Chondrocyte (in vitro differentiated cells): ENCODE measurements at regions not wholly inside any gene's neighbourhood (a gene's known extent, or its start where the extent isn't known, plus 50 kb on each side); places are given as distances from the start of the nearest gene placed in this dataset.

Source experiments
- DNase-seq: peaks from one replicate; pipeline ENCODE4 v3.0.0; 2021; ENCODE audit warnings: mixed read lengths, low spot score
- H3K27ac Mint-ChIP-seq: one replicate; pipeline ENCODE4 v1.8.0; 2021; ENCODE audit warnings: mild to moderate bottlenecking, moderate library complexity, mixed read lengths; ENCODE audit not compliant: unreplicated experiment
- H3K27me3 Mint-ChIP-seq: 2 replicates; pipeline ENCODE4 v1.8.0; 2021; ENCODE audit warnings: low read depth, mixed read lengths
- H3K36me3 Mint-ChIP-seq: 2 replicates; pipeline ENCODE4 v1.8.0; 2021; ENCODE audit warnings: low read depth, mixed read lengths
- H3K4me1 Mint-ChIP-seq: 2 replicates; pipeline ENCODE4 v1.8.0; 2021; ENCODE audit warnings: low read depth, mild to moderate bottlenecking, mixed read lengths
- H3K4me3 Mint-ChIP-seq: one replicate; pipeline ENCODE4 v1.8.0; 2021; ENCODE audit warnings: mild to moderate bottlenecking, moderate library complexity, mixed read lengths; ENCODE audit not compliant: unreplicated experiment
- H3K9me3 Mint-ChIP-seq: 2 replicates; pipeline ENCODE4 v1.8.0; 2021; ENCODE audit warnings: low read depth, mixed read lengths
- TF ChIP-seq, protein P1 (sequence below): fragments of 200-600 bp; sonication (generic); IDR thresholded peaks from 2 replicates; pipeline ENCODE4 v1.5.0; 2021; ENCODE audit warnings: antibody characterized with exemption, mild to moderate bottlenecking, moderate library complexity

- Mint-ChIP-seq H3K9me3 (no peaks in the 10 kb centered on the region), H3K4me1 (peaks cover 17% of the 10 kb centered on the region), H3K4me3 (no peak overlapping the region), H3K27me3 (no peaks in the 10 kb centered on the region), H3K27ac (no peak overlapping the region), H3K36me3 (no peaks in the 10 kb centered on the region)
- TF ChIP-seq, protein P1, sequence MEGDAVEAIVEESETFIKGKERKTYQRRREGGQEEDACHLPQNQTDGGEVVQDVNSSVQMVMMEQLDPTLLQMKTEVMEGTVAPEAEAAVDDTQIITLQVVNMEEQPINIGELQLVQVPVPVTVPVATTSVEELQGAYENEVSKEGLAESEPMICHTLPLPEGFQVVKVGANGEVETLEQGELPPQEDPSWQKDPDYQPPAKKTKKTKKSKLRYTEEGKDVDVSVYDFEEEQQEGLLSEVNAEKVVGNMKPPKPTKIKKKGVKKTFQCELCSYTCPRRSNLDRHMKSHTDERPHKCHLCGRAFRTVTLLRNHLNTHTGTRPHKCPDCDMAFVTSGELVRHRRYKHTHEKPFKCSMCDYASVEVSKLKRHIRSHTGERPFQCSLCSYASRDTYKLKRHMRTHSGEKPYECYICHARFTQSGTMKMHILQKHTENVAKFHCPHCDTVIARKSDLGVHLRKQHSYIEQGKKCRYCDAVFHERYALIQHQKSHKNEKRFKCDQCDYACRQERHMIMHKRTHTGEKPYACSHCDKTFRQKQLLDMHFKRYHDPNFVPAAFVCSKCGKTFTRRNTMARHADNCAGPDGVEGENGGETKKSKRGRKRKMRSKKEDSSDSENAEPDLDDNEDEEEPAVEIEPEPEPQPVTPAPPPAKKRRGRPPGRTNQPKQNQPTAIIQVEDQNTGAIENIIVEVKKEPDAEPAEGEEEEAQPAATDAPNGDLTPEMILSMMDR, result no peak
- no peak for DNase-seq
Observed at GRCh38 chr3:66101901-66102300, 63.2 kb upstream of the MAGI1 start.

DNA sequence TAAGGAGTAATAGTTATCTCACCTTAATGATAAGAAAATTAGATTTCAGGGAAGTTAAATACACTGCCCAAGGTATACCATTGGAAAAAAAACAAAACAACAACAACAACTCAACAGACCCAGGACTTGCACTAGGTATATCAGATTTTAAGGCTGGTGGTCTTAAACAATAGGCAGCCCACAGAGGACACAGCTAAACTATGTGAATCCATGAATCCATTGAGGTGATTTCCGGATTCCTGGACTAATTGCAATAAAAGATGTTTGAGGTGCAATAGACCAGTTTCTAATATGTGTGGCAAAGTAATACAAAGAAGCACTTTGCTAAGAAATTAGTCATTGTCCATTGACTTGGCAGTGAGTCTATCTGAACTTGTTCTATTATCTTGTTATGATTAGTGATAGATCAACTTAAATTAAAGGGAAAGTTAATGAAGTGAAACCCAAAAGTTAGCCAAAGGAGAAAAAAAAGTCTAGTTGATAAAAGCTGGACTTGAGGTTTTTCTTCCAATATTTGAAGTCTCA lies 60.9 kb upstream of the MAGI1 start:
- Mint-ChIP-seq H3K4me3 (no peak overlapping the region), H3K27ac (no peak overlapping the region), H3K27me3 (no peaks in the 10 kb centered on the region), H3K4me1 (peaks cover 21% of the 10 kb centered on the region), H3K36me3 (no peaks in the 10 kb centered on the region), H3K9me3 (peaks cover 11% of the 10 kb centered on the region)
- TF ChIP-seq, protein P1, result no peak
- DNase-seq, result no peak

DNA sequence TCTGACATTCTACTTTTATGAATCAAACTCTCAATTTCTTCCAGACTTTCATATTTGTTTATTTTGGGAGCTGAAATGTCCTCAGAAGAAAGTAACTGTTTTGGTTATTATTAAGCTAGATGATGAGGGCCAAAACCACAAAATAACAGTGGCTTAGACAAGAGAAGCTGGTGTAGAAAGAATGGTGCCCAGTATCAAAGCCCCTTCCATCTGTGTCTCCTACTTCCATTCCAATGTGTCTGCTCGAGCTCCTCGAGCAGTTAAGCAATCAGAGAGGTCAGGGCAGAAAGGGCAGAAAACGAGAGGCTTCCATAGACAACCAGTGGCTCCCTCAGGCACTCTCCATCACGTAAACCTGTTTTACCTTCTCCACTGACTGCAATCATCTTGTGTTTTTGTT lies 59.7 kb upstream of the MAGI1 start:
- no peak overlapping the region for H3K27ac Mint-ChIP-seq

GRCh38 chr3:66097647-66098046 lies 58.9 kb upstream of the MAGI1 start:
- peaks cover 21% of the 10 kb centered on the region for H3K4me1 Mint-ChIP-seq
- peaks cover 11% of the 10 kb centered on the region for H3K9me3 Mint-ChIP-seq
- H3K4me3 Mint-ChIP-seq, result no peak overlapping the region

More for the DNA sequence above, 59.7 kb upstream of the MAGI1 start:
- DNase-seq, result no peak
- Mint-ChIP-seq H3K4me3 (no peak overlapping the region), H3K9me3 (peaks cover 11% of the 10 kb centered on the region), H3K27me3 (no peaks in the 10 kb centered on the region), H3K4me1 (peaks cover 21% of the 10 kb centered on the region), H3K36me3 (no peaks in the 10 kb centered on the region)
- TF ChIP-seq, protein P1, result no peak

DNA sequence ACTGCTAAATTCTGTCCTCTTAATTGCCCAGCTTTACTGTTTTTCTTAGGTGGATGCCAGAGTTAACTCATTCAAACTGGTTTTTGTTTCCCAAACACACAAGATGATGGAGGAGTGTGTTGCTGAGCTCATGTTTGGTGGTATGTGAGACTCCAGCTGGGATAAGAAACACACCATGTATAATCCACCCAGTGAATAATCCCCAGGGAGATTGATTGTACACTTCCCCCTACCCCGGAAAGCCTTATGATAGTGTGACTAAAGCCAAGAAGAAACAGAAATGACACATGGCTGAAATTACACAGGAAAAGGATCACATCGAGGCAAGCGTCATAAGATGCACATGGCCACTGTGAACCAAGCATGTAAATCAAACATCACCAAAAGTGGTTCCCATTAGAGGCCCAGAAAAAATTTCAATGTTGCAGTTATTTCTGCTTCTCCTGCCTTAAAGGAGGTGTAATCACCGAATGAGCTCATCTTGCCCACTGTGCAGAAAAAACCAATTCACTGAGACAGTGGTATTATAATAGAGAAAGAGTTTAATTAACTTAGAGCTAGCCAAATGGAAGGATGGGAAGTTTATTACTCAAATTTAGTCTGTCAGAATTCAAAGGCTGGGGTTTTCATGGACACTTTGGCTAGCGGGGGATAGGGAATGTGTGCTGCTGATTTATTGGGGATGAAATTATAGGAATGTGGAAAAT lies 56.7 kb upstream of the MAGI1 start:
- Mint-ChIP-seq H3K9me3 (peaks cover 11% of the 10 kb centered on the region), H3K36me3 (no peaks in the 10 kb centered on the region), H3K4me3 (no peak overlapping the region), H3K27me3 (no peaks in the 10 kb centered on the region), H3K4me1 (peaks cover 21% of the 10 kb centered on the region), H3K27ac (no peak overlapping the region)
- TF ChIP-seq, protein P1, result no peak
- DNase-seq, result no peak

More at GRCh38 chr3:66097647-66098046, 58.9 kb upstream of the MAGI1 start:
- H3K27me3 Mint-ChIP-seq, result no peaks in the 10 kb centered on the region
- H3K36me3 Mint-ChIP-seq, result no peaks in the 10 kb centered on the region
- H3K27ac Mint-ChIP-seq, result no peak overlapping the region
- TF ChIP-seq, protein P1, result no peak
- DNase-seq, result no peak
